Activated T-helper 1 cell treated with anti-CD3 and anti-CD28 coated beads, Interleukin-2, amount 50 U/mL, for 16 hours (primary cell): ENCODE measurements at regions not wholly inside any gene's neighbourhood (a gene's known extent, or its start where the extent isn't known, plus 50 kb on each side); places are given as distances from the start of the nearest gene placed in this dataset.

Experiments used
- DNase-seq, 2 donors: peaks; one replicate each; pipeline ENCODE4 v3.0.0-alpha.2; 2020; ENCODE audit warnings: low read depth in 1 of 2, low spot score in 1 of 2

- DNase-seq: no peak
Observed at GRCh38 chr13:39856714-39857113, 201.3 kb downstream of the COG6 start.

- no peak for DNase-seq
Observed at GRCh38 chr13:39858794-39859193, 203.3 kb downstream of the COG6 start.

DNA sequence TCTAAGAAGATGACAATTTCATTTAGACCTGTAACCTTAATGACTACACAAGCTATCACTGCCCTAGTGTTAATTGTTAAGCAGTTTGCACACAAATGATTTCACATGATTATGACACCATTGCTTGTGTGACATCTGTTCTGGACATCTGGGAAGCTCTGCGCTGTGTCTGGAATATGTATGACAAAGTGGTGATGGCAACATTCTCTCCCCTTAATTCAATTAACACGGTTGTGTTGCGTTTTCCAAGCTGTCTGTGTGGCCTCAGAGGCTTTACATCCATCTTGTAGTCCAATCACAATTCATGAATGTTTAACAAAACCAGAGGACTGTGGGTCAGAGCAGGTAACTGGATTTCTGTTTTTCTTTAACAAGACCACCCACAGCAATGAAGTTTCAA lies 204.4 kb downstream of the COG6 start:
- no peak for DNase-seq

DNA sequence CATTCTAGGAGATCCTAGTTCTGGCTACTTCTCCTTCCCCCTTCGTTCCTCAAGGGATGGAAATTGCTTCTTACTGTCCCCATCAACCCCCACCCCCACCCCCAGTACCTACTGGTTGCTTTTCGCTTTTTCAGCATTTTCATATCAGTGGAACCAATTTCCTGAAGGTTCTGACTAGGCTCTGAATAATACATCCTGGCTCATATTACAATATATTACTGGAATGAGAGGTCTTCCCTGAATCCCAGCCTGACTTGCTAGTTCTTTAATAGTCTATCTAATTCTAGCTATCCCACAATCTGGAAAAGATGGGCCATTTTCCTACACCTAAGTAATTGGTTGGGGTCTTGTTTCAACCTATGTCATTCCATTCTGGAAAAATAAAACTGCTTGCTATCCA lies 207.4 kb downstream of the COG6 start:
- no peak for DNase-seq

DNA sequence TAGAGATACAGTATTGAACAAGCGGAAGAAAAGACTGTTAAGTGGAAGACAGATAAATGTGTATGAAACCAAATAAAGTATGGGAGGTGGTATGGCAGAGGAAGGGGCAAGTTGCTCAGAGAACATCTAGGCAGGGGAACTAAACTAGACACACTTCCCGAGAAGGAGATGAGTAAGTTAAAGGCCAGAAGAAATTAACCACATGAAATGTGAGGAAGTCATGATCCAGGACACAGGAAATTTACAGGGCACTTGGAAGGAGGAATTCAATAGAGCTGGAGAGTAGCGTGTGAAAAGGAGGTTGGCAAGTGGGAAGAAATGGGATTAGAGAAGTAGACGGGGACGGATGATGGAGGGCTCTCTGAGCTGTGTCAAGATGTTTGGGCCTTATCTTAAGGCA lies 208.8 kb downstream of the COG6 start:
- no peak for DNase-seq

GRCh38 chr13:39866722-39867121 lies 211.3 kb downstream of the COG6 start:
- no peak for DNase-seq

- no peak for DNase-seq
Observed at GRCh38 chr13:39867807-39868206, 212.3 kb downstream of the COG6 start.

- DNase-seq: no peak
Observed at GRCh38 chr13:39870197-39870747, 214.8 kb downstream of the COG6 start.

GRCh38 chr13:39874331-39875053 lies 219.0 kb downstream of the COG6 start:
- DNase-seq: no peak

- no peak for DNase-seq
Observed at GRCh38 chr13:39875111-39875987, 219.9 kb downstream of the COG6 start.

DNA sequence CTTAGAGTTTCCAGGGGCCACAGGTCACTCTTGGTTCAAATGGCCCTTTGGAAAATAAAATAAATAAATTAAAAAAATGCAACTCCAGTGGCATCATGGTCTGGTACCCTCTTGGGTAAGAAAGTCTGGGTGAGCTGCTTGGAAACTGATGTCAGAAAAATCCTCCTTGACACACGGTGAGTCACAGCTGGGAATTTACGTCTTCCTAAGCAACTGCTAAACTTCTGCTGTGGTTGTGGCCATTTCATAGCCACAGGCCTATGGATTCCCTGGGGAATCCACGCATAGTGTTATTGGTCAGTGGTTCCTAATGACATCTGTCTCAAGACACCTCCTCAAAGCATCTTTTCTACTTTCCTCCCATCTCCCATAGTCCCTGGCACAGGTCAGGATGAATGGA lies 220.8 kb downstream of the COG6 start:
- no peak for DNase-seq

- DNase-seq: no peak
Observed at GRCh38 chr13:39877134-39877533, 221.7 kb downstream of the COG6 start.

DNA sequence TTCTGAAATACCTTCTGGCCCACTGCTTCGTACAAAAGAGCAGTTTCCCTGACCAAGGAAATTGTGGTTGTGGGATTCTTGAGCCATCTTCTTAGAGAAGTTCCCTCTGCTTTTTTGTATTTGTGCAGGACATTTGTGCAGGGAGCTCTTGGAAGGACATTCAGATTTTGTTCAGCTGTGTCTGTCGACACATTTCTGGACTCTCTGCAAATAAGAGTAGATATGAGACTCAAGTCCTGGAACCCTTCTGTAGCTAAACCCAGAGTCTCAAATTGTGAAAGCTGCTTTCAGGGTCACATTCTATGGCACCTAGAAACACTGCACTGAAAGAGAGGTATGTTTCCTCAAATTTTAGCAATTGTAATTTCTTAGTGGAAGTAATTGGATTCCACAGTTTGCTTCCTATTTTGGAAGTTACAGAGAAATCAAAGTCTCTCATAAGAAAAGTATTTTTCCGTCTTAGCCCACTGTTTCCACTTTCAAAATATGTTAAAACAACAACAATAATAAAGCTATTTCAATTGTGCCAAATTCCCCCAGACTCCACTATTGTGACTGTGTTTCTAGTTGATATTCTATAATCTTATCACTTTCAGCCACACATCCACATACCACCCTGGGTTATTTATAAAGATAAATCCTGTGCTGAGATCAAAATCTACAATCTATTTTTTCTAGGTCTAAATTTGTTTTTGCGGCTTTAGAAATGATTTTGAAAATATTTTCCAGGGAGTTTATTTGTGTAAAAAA lies 224.0 kb downstream of the COG6 start:
- no peak for DNase-seq

- DNase-seq: no peak
Observed at GRCh38 chr13:39881383-39881782, 225.9 kb downstream of the COG6 start.

GRCh38 chr13:39881887-39882286 lies 226.4 kb downstream of the COG6 start:
- no peak for DNase-seq

GRCh38 chr13:39884166-39884565 lies 228.7 kb downstream of the COG6 start:
- DNase-seq: no peak

DNA sequence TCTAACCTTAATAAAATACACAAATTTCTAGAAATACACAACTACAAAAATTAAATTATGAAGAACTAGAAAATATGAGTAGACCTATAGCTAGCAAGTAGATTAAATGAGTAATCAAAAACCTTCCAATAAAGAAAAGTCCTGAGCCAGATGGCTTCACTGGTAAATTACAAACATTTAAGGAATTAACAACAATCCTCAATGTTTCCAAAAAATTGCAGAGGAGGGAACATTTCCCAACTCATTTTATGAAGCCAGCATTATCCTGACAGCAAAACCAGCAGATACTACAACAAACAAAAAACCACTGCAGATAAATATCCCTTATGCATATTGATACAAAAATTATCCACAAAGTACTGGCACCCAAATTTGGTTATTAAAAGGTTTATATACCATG lies 230.9 kb downstream of the COG6 start:
- no peak for DNase-seq

DNA sequence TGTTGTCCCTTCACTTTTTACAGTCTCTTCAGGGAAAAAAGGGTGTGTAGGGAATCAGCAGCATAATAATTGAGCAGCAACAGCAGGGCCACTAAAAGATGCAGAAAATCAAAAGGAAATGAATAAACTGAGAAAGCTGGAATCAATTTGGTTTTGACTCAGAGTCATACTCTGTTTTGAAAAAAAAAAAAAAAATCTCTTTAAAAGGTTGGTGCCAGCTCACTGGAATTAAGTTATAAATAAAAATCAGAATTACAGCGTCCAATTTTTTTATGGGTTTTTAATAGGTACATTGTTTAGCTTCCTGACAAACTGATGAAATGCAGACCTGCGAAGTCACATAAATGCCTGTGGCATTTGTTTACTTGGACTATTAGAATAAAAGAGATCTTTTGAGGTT lies 231.9 kb downstream of the COG6 start:
- no peak for DNase-seq

GRCh38 chr13:39888865-39889810 lies 233.7 kb downstream of the COG6 start:
- no peak for DNase-seq

DNA sequence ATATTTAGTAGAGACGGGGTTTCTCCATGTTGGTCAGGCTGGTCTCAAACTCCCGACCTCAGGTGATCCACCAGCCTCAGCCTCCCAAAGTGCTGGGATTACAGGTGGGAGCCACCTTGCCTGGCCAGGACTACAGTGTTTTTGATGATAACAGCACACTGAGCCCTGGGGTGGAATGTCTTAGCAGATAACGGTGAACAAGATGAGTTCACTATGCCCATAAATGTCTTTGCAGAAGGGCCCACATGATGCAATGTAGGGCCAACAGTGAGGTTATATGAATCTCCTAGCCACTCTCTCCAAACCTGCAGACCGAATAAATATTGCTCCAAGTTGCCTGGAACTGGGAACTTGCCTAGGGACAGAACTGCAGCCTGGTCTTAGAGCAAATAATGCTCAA lies 235.1 kb downstream of the COG6 start:
- DNase-seq: no peak
